PC-9 (cell line): ENCODE measurements at regions not wholly inside any gene's neighbourhood (a gene's known extent, or its start where the extent isn't known, plus 50 kb on each side); places are given as distances from the start of the nearest gene placed in this dataset.

Experiments used
- EZH2 ChIP-seq: fragments of 200-600 bp; sonication (generic); IDR thresholded peaks from 2 replicates; pipeline ENCODE4 v1.8.0; 2017; ENCODE audit warnings: antibody characterized with exemption, low read depth
- TF ChIP-seq, protein P1 (sequence below): fragments of 200-600 bp; sonication (generic); conservative IDR thresholded peaks from 2 replicates; pipeline ENCODE4 v1.6.1; 2017; ENCODE audit warnings: mixed run types, antibody characterized with exemption, mild to moderate bottlenecking, moderate library complexity

GRCh38 chr12:22808860-22809259 is 183.9 kb downstream of the ETNK1 start:
- TF ChIP-seq, protein P1, sequence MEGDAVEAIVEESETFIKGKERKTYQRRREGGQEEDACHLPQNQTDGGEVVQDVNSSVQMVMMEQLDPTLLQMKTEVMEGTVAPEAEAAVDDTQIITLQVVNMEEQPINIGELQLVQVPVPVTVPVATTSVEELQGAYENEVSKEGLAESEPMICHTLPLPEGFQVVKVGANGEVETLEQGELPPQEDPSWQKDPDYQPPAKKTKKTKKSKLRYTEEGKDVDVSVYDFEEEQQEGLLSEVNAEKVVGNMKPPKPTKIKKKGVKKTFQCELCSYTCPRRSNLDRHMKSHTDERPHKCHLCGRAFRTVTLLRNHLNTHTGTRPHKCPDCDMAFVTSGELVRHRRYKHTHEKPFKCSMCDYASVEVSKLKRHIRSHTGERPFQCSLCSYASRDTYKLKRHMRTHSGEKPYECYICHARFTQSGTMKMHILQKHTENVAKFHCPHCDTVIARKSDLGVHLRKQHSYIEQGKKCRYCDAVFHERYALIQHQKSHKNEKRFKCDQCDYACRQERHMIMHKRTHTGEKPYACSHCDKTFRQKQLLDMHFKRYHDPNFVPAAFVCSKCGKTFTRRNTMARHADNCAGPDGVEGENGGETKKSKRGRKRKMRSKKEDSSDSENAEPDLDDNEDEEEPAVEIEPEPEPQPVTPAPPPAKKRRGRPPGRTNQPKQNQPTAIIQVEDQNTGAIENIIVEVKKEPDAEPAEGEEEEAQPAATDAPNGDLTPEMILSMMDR = no peak
- no peak for TF ChIP-seq EZH2
